GM21825 (cell line): ENCODE measurements at regions not wholly inside any gene's neighbourhood (a gene's known extent, or its start where the extent isn't known, plus 50 kb on each side); places are given as distances from the start of the nearest gene placed in this dataset.

Experiments used
- ATAC-seq: cut with Tn5 transposase; IDR thresholded peaks from one replicate; pipeline ENCODE4 v1.9.1; 2021; ENCODE audit warnings: mild to moderate bottlenecking, moderate library complexity; ENCODE audit not compliant: unreplicated experiment

- no peak for ATAC-seq
Observed at GRCh38 chr6:170137176-170137891, 153.5 kb downstream of the DLL1 start.

DNA sequence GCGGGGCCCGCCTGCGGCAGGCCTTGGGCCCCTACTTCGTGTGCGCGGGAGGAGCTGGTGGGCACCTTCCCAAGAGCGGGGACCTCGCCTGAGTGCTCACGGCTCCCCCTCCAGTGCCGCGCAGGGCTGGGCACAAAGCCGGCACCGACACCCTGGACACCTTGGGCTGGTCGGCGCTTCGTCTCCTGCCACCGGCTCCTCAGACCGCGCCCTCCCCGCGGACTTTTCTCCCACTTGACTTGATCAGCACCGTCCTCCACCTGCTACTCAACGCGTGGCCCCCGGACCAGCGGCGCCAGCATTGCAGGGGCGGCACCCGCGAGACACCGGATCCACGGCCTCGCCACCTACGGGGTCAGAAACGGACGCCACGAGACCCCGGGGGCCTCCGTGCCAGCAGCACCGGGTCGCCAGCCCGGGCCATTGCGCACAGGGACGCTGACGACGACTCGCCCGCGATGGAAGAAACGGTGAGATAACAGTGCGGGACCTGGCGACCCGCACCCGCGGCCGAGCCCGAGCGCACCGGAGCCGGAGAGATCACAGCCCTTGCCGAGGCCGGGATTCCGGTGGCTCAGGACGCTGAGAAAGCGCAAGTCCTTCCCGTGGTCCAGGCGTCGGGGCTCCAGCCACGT lies 154.2 kb downstream of the DLL1 start:
- no peak for ATAC-seq

DNA sequence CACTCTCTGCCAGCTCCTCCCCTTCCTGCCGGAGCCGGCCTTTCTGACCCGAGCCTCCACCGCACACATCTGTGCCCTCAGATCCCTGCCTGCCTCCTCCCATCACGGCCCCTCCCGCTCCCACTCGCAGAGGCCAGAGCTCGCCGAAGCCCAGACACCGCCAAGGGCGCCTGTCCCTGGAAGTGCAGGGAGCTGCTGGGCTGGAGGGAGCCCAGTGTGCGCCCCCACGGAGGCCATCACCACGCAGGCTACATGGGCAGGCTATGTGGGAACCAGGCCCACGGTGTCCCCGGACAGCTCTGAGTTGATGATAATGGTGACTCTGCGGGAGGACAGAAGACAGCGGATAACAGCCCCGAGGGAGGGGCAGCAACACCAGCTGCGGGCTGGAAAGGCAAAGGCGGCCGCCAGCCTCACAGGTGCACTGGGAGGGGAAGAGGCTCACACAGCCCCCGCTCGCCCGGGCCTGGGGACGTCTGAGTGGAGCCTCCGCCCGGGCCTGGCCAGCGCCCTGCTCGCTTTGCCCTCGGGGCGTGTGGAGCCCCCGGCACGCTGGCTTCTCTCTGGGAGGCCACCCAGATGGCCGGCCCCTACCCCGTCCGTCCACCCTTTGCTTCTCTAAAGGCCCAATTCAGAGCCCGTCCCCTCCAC lies 154.9 kb downstream of the DLL1 start:
- ATAC-seq: no peak

DNA sequence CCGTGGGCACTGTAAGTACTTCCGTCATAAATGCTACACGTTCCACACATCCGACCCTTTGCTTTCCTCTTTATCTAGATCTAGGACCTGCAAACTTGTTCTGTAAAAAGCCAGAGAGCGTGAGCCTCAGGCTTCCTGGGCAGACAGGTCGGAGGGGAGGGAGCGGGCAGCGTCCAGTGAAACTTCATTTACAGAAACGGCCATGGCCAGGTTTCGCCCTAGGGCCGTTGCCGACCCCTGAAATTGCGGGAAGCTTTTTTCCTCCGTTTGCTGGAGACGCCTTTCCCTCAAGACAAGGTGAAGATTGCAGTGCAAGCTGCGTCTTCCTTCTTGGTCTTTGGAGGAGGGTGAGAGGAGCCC lies 155.4 kb downstream of the DLL1 start:
- ATAC-seq: no peak

DNA sequence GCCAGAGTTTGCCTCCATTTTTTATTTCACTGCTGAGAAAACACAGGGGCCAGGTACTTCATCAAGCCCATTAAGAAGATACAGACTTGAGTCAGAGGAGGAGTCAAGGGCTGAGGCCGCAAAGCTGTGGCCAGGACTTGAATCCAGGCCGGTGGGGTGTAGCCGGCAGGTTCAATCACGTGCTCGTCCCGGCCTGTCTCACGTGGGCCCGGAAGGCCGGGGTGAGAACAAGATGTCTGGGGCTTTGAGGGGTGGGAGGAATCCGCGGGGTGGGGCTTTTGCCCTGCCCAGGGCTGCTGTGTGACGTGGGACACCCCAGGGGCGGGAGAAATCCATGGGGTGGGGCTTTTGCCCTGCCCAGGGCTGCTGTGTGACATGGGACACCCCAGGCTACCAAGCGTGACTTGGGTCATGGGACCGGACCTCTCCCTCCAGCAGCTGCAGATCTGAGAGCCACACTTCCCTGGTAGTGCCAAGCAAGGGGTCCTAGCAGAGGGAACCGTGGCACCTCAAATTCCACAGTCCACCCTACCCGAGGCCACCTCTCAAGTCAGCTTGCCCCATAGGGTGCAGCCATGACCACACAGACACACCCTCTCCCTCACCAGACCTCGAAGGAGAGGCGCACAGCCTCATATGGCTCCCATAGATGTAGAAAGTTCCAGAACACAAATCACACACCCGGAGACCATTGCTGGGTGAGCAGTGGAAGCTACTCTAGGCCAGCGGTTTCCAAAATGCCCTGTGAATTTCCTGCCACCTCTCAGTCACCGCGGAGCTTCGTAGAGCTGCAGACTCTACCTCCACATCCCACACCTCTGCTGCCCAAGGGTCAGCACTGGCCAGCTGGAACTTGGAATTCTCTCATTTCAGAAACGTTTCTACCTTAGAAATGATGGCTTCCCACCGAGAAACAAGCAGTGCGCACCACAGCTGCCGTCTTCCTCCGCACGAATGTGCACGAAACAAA lies 156.1 kb downstream of the DLL1 start:
- ATAC-seq: no peak

- no peak for ATAC-seq
Observed at GRCh38 chr6:170134031-170134470, 156.8 kb downstream of the DLL1 start.

GRCh38 chr6:170132561-170132991 lies 158.3 kb downstream of the DLL1 start:
- no peak for ATAC-seq

DNA sequence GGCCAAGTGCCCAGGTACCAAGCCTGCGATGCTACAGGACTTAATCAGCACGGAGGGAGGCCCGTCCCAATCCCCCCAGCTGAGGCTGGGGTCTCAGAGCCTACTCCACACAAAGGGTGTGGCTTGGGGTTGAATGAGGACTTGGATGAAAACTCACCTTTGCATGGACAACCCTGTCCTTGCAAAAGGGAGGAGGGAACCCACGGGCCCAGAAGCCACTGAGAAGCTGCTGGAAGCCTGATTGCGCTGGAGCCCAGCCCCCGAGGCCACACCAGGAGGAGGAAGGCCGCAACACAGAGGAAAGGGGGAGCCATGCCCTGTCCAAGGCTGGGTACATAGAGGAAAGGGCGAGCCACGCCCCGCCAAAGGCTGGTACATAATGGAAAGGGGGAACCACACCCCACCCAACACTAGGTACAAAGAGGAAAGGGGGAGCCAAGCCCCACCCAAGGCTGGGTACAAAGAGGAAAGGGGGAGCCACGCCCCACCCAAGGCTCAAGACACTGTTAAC lies 158.8 kb downstream of the DLL1 start:
- ATAC-seq: no peak

- ATAC-seq: no peak
Observed at GRCh38 chr6:170131351-170131750, 159.5 kb downstream of the DLL1 start.

DNA sequence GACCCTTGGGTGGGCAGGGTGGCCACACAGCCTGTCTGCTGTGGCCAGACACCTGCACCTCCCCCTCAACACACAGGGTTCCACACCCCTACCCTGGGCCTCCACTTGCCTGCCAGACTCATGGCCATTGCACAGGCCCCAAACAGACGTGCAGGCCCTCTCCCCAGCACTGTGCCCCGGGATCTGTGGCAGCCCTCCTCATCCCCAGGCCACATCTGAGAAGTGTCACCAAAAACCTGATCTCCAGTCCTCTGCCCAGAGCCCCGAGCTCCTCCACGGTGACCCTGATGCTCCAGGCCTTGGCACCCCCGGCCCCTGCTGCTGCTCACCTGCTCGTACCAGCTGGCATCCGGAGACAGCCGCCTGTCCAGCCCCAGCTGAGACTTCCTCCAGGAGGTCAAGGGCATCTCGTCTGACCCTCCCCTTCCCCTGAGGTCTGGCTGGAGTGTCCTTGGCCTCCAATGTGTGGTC lies 160.1 kb downstream of the DLL1 start:
- ATAC-seq: no peak

- no peak for ATAC-seq
Observed at GRCh38 chr6:170130201-170130621, 160.7 kb downstream of the DLL1 start.

GRCh38 chr6:170129691-170130171 lies 161.1 kb downstream of the DLL1 start:
- no peak for ATAC-seq

DNA sequence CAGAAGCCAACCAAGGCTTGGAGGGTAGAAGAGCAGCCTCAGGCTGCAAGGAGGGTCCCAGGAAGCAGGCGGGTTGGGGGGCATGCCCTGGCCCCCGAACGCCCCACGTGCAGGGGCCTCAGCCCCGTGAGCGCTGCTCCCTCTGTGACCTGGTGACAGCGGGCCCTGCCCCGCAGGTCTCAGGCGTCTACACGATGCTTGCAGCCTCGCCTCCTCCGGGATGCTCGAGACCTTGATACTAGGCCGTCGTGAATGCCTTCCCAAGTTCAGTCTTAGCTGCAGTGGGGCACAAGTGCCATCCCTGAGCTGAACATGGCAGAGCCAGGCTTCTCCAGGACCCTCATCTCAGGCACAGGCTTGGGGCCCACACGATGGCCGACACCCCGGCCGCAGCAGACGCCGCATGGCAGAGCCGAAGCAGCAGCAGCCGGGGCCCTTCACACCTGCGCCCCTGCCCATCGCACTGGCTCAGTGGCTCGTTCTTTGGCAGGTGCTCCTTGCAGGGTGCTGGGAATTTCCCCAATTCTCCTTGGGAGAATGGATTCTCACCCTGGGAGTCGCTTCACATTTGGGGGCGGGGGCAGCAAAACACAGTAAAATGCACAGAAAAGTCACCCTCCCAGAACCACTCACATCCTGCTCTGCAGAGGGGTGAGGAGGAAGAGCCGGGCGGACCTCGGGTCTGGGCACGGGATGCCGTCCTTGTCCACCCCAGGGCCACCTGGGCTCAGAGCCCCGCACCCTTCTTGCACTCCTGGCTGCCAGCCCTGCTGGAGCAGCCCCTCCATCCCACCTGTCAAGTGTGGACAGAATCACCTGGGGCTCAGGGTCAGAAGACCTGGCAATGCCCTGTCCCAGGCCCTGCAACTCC lies 161.8 kb downstream of the DLL1 start:
- ATAC-seq: no peak

GRCh38 chr6:170128346-170128745 lies 162.5 kb downstream of the DLL1 start:
- ATAC-seq: no peak

DNA sequence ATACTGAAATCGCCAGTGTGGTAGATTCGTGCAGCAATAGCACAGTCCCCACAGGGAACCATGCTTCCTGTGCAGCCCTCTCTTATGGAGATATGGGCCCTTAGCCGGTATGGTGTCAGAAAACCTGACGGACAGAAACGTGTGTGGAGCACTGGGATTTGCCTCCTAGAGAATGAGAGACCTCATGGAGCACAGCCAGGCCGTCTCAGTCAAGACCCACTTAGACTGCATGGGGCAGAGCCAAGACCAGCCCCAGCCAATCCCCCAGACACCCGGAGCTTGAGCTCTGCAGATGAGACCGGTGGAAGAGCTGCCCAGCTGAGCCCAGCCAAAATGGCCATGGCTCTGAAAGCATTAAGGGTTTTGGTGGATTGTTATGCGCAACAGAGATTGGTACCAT lies 163.7 kb downstream of the DLL1 start:
- ATAC-seq: no peak

DNA sequence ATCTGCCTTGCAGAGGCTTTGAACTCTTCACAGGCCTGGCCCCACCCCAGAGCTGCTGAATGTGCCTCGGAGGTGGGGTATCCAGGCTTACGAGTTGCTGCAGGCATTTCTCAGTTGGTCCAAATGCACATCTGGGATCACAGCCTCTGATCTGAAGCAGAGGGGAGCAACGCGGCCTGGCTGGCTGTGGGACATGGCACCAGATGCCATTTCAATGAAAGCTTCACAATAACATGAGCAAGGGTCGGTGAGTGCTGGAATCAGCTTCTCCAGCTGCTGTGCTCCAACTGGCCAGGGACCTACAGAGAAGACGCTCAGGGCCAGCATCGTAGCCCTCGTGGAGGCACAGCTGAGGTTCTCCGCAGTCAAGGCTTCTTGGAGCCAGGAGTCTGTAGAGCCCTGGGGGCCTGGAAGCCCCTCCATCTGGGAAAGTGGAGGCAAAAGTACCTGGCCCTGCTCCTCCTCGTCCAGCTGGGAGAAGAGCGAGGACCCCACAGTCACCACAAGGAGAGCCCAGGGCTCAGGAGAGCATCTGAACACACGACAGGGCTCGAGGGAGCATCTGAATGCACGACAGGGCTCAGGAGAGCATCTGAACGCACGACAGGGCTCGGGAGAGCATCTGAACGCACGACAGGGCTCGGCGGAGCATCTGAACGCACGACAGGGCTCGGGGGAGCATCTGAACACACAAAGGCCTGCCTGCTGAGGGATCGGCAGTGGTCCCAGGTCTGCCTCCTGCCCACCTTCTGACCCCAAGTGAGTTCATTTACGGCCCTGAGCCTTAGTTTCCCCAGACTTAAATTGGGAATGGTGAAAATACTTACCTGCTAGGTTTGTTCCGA lies 165.2 kb downstream of the DLL1 start:
- ATAC-seq: no peak

DNA sequence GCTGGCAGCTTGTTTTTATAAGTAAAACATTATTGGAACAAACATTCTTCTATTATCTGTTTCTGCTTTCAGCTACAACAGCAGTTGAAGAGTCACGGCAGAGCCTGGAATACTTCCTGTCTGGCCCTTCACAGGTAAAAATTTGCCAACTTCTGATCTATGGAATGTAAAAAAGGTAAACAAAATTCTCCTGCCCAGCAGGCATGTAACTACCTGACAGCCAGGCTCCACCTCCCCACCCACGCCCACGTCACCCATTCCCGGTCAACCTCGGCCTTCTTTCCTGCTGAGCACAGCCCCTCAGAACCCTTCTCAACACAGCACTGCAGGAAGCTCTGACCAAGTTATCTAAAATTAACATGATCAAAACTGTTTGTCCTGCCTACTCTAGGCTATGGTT lies 166.0 kb downstream of the DLL1 start:
- ATAC-seq: no peak

- ATAC-seq: no peak
Observed at GRCh38 chr6:170124150-170124549, 166.7 kb downstream of the DLL1 start.

- ATAC-seq: no peak
Observed at GRCh38 chr6:170122651-170123050, 168.2 kb downstream of the DLL1 start.
